GM12878 (cell line): ENCODE measurements at regions not wholly inside any gene's neighbourhood (a gene's known extent, or its start where the extent isn't known, plus 50 kb on each side); places are given as distances from the start of the nearest gene placed in this dataset.
A peak's percentile ranks its signal among the peaks of the same experiment; 100 is the strongest.

ENCODE experiments used
- ATAC-seq: fragments of 200-7000 bp; cut with Tn5 transposase; 3 replicates; pipeline ENCODE4 v1.9.1; 2020; ENCODE audit warnings: mild to moderate bottlenecking, moderate library complexity
- BruUV-seq: library from RNA; stranded (reverse); fragments of 400-500 nt; replicated peaks from 2 replicates; lab custom pipeline; 2021; lab: Mats Ljungman, UMichigan
- CTCF ChIA-PET: fragments of 300-600 bp; sonication (Branson Sonifier 250); formaldehyde crosslinking; extraction: SDS; loops from one replicate; lab custom pipeline; 2021; ENCODE audit warnings: inconsistent platforms; lab: Yijun Ruan, JAX
- POLR2A ChIA-PET: fragments of 350-600 bp; formaldehyde crosslinking; extraction: SDS; loops from one replicate; lab custom pipeline; 2021; ENCODE audit warnings: inconsistent platforms; lab: Charles Lee
- RAD21 ChIA-PET: fragments of 300-600 bp; sonication (Branson Sonifier 250); formaldehyde crosslinking; loops from one replicate; lab custom pipeline; 2023; ENCODE audit warnings: antibody characterized with exemption; ENCODE audit not compliant: unreplicated experiment; lab: Charles Lee
- SMC1A ChIA-PET: fragments of 300-600 bp; sonication (Branson Sonifier 250); formaldehyde crosslinking; loops from one replicate; lab custom pipeline; 2023; ENCODE audit not compliant: unreplicated experiment, uncharacterized antibody; lab: Charles Lee
- DNase-seq: peaks from one replicate; pipeline ENCODE4 v3.0.0-alpha.2; 2011; ENCODE audit warnings: low read depth, low spot score
- FAIRE-seq: peaks from 3 replicates; lab custom pipeline; 2011; peaks lifted over from hg19 to GRCh38; lab: Jason Lieb, UNC
- H2AFZ ChIP-seq: 2 replicates; pipeline ENCODE4 v1.6.0; 2011; ENCODE audit warnings: low read depth, low read length, control low read depth; ENCODE audit not compliant: control insufficient read depth
- H3K27ac ChIP-seq: 2 replicates; pipeline ENCODE4 v1.5.1; 2011; ENCODE audit warnings: control low read depth; ENCODE audit not compliant: control insufficient read depth, insufficient read depth
- H3K27me3 ChIP-seq, 2 experiments: replicated peaks in 1 of 2; 2 replicates each; pipeline versions ENCODE4 v1.6.0 to v1.6.1; 2011; ENCODE audit warnings: low read length in 1 of 2; ENCODE audit not compliant: control insufficient read depth in 2 of 2, insufficient read depth in 2 of 2
- H3K36me3 ChIP-seq, 2 experiments: 2 replicates each; pipeline ENCODE4 v1.5.1; 2011; ENCODE audit warnings: low read length in 1 of 2; ENCODE audit not compliant: control insufficient read depth in 2 of 2, insufficient read depth in 2 of 2
- H3K4me1 ChIP-seq: 2 replicates; pipeline ENCODE4 v1.6.1; 2011; ENCODE audit warnings: mild to moderate bottlenecking, low read length, moderate library complexity, mixed read lengths; ENCODE audit not compliant: control insufficient read depth, insufficient read depth
- H3K4me2 ChIP-seq: 2 replicates; pipeline ENCODE4 v1.6.0; 2011; ENCODE audit warnings: control low read depth; ENCODE audit not compliant: control insufficient read depth, insufficient read depth
- H3K4me3 ChIP-seq: fragments of 200-600 bp; sonication (generic); 2 replicates; pipeline ENCODE4 v1.5.1; 2016
- H3K79me2 ChIP-seq: 2 replicates; pipeline ENCODE4 v1.6.0; 2011; ENCODE audit warnings: low read length; ENCODE audit not compliant: control insufficient read depth, insufficient read depth
- H3K9ac ChIP-seq: 2 replicates; pipeline ENCODE4 v1.8.0; 2011; ENCODE audit warnings: low read length, control low read depth, mixed read lengths; ENCODE audit not compliant: control insufficient read depth, insufficient read depth
- H3K9me3 ChIP-seq: replicated peaks from 3 replicates; pipeline ENCODE4 v1.5.1; 2011; ENCODE audit warnings: mild to moderate bottlenecking, low read length; ENCODE audit not compliant: control insufficient read depth, insufficient read depth
- H4K20me1 ChIP-seq: 2 replicates; pipeline ENCODE4 v1.6.0; 2011; ENCODE audit not compliant: control insufficient read depth, insufficient read depth
- BACH1 ChIP-seq: fragments of 450-650 bp; IDR thresholded peaks from 2 replicates; pipeline ENCODE4 v1.6.1; 2017; ENCODE audit warnings: mild to moderate bottlenecking, borderline replicate concordance
- ETV6 ChIP-seq, 2 experiments: fragments of 450-650 bp in 1 of 2; IDR thresholded peaks in 1 of 2; conservative IDR thresholded peaks in 1 of 2; 2 replicates each; pipeline ENCODE4 v1.6.1; 2014; ENCODE audit warnings: antibody characterized with exemption in 1 of 2, borderline replicate concordance in 1 of 2, low read depth in 1 of 2, mild to moderate bottlenecking in 1 of 2, moderate library complexity in 1 of 2
- IKZF1 ChIP-seq: fragments of 450-650 bp; conservative IDR thresholded peaks from 2 replicates; pipeline ENCODE4 v1.6.1; 2017; ENCODE audit warnings: antibody characterized with exemption, mild to moderate bottlenecking
- NRF1 ChIP-seq: conservative IDR thresholded peaks from 2 replicates; pipeline ENCODE4 v1.6.1; 2011; ENCODE audit warnings: mild to moderate bottlenecking, low read depth, low read length, improper control_type of control experiment
- RUNX3 ChIP-seq: IDR thresholded peaks from 2 replicates; pipeline ENCODE4 v1.6.1; 2012; ENCODE audit warnings: low read length, inconsistent platforms
- SREBF2 ChIP-seq: IDR thresholded peaks from 2 replicates; pipeline ENCODE4 v1.6.1; 2012; ENCODE audit warnings: mild to moderate bottlenecking, low read length
- TBL1XR1 ChIP-seq: IDR thresholded peaks from 2 replicates; pipeline ENCODE4 v1.6.1; 2012; ENCODE audit warnings: low read depth, low read length, improper control_type of control experiment
- TCF7 ChIP-seq: IDR thresholded peaks from 2 replicates; pipeline ENCODE4 v1.6.1; 2014; ENCODE audit warnings: antibody characterized with exemption, borderline replicate concordance
- ZNF592 ChIP-seq: fragments of 450-650 bp; IDR thresholded peaks from 2 replicates; pipeline ENCODE4 v1.6.1; 2017; ENCODE audit warnings: mild to moderate bottlenecking, moderate library complexity
- WGBS: methylation state at CpG from one replicate; pipeline ENCODE4 v1.1.6; 2016; ENCODE audit warnings: low lambda C conversion rate; ENCODE audit not compliant: insufficient replicate concordance, insufficient coverage; ENCODE audit errors: missing lambda C conversion rate; 5-methylcytosine and 5-hydroxymethylcytosine counted together
- in situ Hi-C: fragments of 300-500 bp; cut with MboI; formaldehyde crosslinking; loops from 9 replicates; pipeline ENCODE4 v1.14.3; 2018; ENCODE audit warnings: mixed read lengths
- intact Hi-C: fragments of 100-400 bp; cut with micrococcal nuclease; formaldehyde crosslinking; loops from one replicate; pipeline ENCODE4 v1.14.2; 2022; ENCODE audit not compliant: unreplicated experiment
- TF ChIP-seq, protein P1 (sequence below): IDR thresholded peaks from 2 replicates; pipeline ENCODE4 v1.6.1; 2012; ENCODE audit warnings: low read depth, low read length, improper control_type of control experiment
- TF ChIP-seq, protein P2 (sequence below): IDR thresholded peaks from 2 replicates; pipeline ENCODE4 v1.6.1; 2011; ENCODE audit warnings: low read depth, mild to moderate bottlenecking, low read length, moderate library complexity, borderline replicate concordance; ENCODE audit errors: extremely low read depth
- TF ChIP-seq, protein P3 (sequence below), 3 experiments: IDR thresholded peaks in 2 of 3; conservative IDR thresholded peaks in 1 of 3; 2 replicates each; pipeline ENCODE4 v1.5.1; 2011; ENCODE audit warnings: low read depth in 3 of 3, low read length in 3 of 3, mild to moderate bottlenecking in 3 of 3, control low read depth in 2 of 3, moderate library complexity in 2 of 3, inconsistent platforms in 1 of 3, mixed read lengths in 1 of 3; ENCODE audit not compliant: control insufficient read depth in 2 of 3, insufficient read depth in 1 of 3; ENCODE audit errors: extremely low read depth in 1 of 3

DNA sequence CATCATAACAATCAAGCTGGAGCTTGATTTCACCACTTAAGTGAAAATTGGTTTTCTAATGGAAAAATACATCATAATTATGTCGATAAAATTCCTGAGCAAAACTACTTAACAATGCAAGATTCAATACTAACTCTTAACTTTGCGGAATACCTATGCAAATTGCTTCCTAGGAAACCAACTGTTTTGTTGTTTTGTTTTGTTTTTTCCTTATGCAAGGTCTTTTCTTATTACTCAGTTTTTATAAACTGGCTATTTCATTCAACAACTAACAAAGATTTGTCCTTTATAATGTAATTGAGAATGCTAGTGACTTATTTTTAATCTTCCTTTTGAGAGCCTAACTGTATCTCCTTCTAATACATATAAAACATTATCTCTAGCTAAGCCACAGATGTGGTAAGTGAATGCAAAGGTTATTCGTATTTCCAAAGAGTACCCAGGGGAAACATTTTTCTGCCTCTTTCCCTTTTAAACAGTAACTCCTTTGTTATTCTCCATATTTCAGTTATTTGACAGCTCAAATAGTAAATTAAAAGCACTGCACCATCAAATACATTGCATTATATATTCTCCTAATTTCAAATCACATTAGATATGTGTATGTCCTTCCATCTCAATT is 609.4 kb downstream of the SLCO4C1 start:
- BruUV-seq = no TSS peak
- DNase-seq (no peak), FAIRE-seq (peak; percentile 31), ATAC-seq (no peak)
- Histone ChIP-seq H3K27me3 (no peaks in the 10 kb centered on the region), H4K20me1 (no peaks in the 10 kb centered on the region), H3K4me3 (no peak overlapping the region), H3K4me2 (no peak overlapping the region), H3K4me1 (no peaks in the 10 kb centered on the region), H3K9ac (no peak overlapping the region), H3K36me3 (no peaks in the 10 kb centered on the region), H3K9me3 (no peaks in the 10 kb centered on the region), H3K27ac (no peak overlapping the region), H2AFZ (no peak overlapping the region), H3K79me2 (no peaks in the 10 kb centered on the region)
- ChIA-PET POLR2A (no interaction called here), CTCF (interaction anchor here (1.6 to 4.7 kb wide), 2 partner anchors 8 to 11 kb away, joined by 4 to 30 read pairs; no protein-coding TSS in a partner anchor), SMC1A (no interaction called here), RAD21 (no interaction called here)
- intact Hi-C loops = no loop called here
- in situ Hi-C loops = no loop called here
- WGBS = 15% methylated on average over 3 of the region's 3 CpGs
- TF ChIP-seq, protein P1, sequence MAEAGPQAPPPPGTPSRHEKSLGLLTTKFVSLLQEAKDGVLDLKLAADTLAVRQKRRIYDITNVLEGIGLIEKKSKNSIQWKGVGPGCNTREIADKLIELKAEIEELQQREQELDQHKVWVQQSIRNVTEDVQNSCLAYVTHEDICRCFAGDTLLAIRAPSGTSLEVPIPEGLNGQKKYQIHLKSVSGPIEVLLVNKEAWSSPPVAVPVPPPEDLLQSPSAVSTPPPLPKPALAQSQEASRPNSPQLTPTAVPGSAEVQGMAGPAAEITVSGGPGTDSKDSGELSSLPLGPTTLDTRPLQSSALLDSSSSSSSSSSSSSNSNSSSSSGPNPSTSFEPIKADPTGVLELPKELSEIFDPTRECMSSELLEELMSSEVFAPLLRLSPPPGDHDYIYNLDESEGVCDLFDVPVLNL = no peak
- no peak for TF ChIP-seq RUNX3
- TF ChIP-seq, protein P2, sequence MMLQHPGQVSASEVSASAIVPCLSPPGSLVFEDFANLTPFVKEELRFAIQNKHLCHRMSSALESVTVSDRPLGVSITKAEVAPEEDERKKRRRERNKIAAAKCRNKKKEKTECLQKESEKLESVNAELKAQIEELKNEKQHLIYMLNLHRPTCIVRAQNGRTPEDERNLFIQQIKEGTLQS = no peak
- no peak for TF ChIP-seq IKZF1
- TF ChIP-seq SREBF2 = no peak
- no peak for TF ChIP-seq ETV6 (conservative IDR thresholded peaks at IDR 0.05 in 1 of 2, IDR thresholded peaks at IDR 0.05 in 1 of 2; ENCODE audit: borderline replicate concordance in 1 of 2, low read depth in 1 of 2)
- no peak for TF ChIP-seq NRF1
- TF ChIP-seq ZNF592 = no peak
- no peak for TF ChIP-seq TBL1XR1
- TF ChIP-seq BACH1 = no peak
- no peak for TF ChIP-seq TCF7
- TF ChIP-seq, protein P3, sequence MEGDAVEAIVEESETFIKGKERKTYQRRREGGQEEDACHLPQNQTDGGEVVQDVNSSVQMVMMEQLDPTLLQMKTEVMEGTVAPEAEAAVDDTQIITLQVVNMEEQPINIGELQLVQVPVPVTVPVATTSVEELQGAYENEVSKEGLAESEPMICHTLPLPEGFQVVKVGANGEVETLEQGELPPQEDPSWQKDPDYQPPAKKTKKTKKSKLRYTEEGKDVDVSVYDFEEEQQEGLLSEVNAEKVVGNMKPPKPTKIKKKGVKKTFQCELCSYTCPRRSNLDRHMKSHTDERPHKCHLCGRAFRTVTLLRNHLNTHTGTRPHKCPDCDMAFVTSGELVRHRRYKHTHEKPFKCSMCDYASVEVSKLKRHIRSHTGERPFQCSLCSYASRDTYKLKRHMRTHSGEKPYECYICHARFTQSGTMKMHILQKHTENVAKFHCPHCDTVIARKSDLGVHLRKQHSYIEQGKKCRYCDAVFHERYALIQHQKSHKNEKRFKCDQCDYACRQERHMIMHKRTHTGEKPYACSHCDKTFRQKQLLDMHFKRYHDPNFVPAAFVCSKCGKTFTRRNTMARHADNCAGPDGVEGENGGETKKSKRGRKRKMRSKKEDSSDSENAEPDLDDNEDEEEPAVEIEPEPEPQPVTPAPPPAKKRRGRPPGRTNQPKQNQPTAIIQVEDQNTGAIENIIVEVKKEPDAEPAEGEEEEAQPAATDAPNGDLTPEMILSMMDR (IDR thresholded peaks at IDR 0.05 in 2 of 3, conservative IDR thresholded peaks at IDR 0.05 in 1 of 3; ENCODE audit: control insufficient read depth in 2 of 3, extremely low read depth in 1 of 3, insufficient read depth in 1 of 3, low read depth in 3 of 3, low read length in 3 of 3) = no peak
